ENCODE measurements at regions not wholly inside any gene's neighbourhood (a gene's known extent, or its start where the extent isn't known, plus 50 kb on each side); places are given as distances from the start of the nearest gene placed in this dataset.

GRCh38 chr17:34151102-34151501 is 104.0 kb upstream of the CCL2 start:
- no peak for DNase-seq (ENCODE audit: low read depth in 3 of 3, low spot score in 2 of 3)

- no peak for DNase-seq (ENCODE audit: low read depth in 3 of 3, low spot score in 2 of 3)
Measured at GRCh38 chr17:34153991-34154390, 101.1 kb upstream of the CCL2 start.

GRCh38 chr17:34154961-34155730 is 99.9 kb upstream of the CCL2 start:
- no peak for DNase-seq (ENCODE audit: low read depth in 3 of 3, low spot score in 2 of 3)

GRCh38 chr17:34155947-34156346 is 99.1 kb upstream of the CCL2 start:
- no peak for DNase-seq (ENCODE audit: low read depth in 3 of 3, low spot score in 2 of 3)

DNA sequence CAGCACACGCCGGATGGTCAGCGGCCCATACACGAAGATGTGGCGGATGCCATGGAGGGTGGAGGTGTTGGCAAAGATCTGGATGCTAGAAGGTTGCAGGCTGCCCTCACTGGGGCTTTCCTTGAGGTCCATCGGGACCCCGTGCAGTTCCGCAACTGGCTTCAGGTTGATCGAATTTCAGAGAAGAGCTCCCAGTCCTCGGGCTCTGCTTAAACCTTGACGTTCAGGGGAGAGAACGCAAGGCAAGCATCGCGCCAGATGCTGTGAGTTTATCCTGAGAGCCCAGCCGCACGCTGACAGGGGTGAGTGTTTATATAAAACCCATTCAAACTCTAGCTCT is 98.7 kb upstream of the CCL2 start:
- DNase-seq (ENCODE audit: low read depth in 3 of 3, low spot score in 2 of 3): no peak

DNA sequence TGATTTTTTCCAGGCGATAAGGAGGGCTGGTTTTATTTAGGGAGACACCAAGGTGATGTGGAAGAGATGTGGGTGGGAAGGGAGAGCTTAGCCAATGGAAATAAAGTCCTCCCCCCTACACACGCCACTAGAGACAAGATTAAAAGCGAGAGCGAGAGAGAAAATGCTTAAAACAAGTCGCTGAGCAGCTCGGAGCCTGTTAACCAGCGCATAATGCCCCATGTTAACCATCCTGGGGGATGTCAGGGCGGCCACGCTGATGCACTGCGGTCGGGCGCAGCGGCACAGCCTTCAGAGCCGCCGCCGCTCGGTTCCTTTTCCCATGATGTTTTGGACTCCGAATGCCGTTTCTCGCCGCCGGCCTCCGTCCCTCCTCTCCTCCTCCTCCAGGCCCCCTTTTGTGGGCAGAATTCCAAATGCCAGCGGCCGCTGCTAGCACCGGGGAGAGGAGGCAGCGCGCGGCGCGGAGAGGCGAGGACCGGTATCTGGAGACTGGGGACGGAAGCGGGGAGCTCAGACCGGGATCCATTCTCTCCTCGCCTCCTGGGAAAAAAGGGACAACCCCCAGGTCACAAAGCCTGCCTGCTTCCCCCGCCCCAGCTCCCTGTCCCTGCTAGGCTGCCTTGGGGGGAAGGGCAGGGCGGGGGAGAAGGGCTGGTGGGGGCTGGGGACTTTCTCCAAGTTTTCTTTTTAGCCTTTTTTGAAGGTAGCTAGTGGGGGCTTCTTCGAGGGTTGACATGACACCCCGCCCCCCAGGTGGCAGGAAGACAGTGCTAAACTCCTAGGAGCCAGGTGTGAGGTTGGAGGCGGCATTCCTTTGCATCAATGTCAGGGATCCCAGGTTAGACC is 98.1 kb upstream of the CCL2 start:
- no peak for DNase-seq (ENCODE audit: low read depth in 3 of 3, low spot score in 2 of 3)

DNA sequence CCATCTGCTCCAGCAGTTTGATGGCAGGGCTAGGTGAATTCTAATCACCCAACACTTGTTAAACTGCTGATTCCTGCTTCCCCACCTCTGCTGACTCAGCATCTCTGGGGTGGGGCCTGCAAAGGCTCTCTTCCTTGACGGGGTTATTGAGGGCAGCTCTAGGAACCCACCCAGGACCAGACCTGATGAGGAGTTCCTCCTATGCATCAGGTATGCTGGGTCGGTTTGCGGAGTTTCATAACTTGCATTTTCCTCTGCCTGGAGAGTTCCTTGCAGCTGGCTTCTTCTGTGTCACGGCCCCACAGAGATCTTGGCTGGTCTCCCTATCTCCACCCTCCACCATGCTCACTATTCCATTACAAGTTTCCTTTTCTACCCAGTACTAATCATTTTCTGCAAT is 93.4 kb upstream of the CCL2 start:
- DNase-seq (ENCODE audit: low read depth in 3 of 3, low spot score in 2 of 3): no peak

GRCh38 chr17:34163123-34163522 is 92.0 kb upstream of the CCL2 start:
- no peak for DNase-seq (ENCODE audit: low read depth in 3 of 3, low spot score in 2 of 3)

GRCh38 chr17:34163646-34164045 is 91.4 kb upstream of the CCL2 start:
- no peak for DNase-seq (ENCODE audit: low read depth in 3 of 3, low spot score in 2 of 3)

GRCh38 chr17:34164837-34165236 is 90.2 kb upstream of the CCL2 start:
- DNase-seq (ENCODE audit: low read depth in 3 of 3, low spot score in 2 of 3): no peak

GRCh38 chr17:34166352-34166751 is 88.7 kb upstream of the CCL2 start:
- no peak for DNase-seq (ENCODE audit: low read depth in 3 of 3, low spot score in 2 of 3)

GRCh38 chr17:34167354-34167753 is 87.7 kb upstream of the CCL2 start:
- DNase-seq (ENCODE audit: low read depth in 3 of 3, low spot score in 2 of 3): no peak

- no peak for DNase-seq (ENCODE audit: low read depth in 3 of 3, low spot score in 2 of 3)
Measured at GRCh38 chr17:34168989-34169388, 86.1 kb upstream of the CCL2 start.

GRCh38 chr17:34169496-34169895 is 85.6 kb upstream of the CCL2 start:
- no peak for DNase-seq (ENCODE audit: low read depth in 3 of 3, low spot score in 2 of 3)

DNA sequence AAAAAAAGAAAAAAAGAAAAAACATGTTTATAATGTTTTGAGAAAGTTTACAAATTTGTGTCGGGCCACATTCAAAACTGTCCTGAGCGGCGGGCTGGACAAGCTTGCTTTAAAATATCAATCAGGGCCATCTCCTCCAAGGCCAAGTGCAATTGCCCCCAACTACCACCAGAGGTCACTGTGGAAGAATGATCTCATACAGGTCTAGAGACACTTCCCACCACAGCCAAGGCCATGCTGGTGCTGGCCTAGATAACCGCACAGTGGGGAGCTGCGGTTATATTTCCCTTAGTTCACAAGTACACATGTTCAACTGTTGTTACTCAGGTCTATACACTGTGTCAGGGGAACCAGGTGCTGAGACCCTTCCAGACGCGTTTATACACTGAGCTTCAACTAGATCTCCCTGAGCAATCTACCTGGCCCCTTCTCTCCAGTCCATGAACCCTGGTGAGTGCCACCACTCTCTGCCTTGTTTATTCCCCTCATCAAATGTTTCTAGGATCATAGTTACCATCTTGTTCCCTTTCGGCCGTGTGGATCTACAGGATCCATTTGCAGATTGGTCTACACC is 83.8 kb upstream of the CCL2 start:
- no peak for DNase-seq (ENCODE audit: low read depth in 3 of 3, low spot score in 2 of 3)

DNA sequence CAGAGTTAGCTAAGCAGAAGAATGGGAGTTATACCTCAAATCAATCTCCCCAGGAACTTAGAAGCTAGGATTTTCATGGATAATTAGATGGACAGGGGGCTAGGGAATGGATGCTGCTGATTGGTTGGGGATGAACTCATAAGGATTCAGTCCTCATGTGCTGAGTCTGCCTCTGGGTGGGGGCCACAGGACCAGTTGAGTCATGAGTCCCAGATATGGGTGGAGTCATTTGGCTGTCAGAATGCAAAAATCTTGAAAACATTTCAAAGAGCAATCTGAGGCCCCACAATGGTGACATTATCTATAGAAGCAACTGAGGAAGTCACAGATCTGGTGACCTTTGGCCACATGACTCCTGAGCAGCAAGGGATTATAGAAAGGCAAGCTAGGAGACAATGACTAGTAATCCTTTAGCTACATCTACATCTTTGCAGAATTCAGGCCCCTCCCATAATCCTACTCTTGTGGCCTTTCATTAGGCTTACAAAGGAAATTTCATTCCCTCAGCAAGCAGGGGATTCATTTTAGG is 82.6 kb upstream of the CCL2 start:
- DNase-seq (ENCODE audit: low read depth in 3 of 3, low spot score in 2 of 3): no peak

DNA sequence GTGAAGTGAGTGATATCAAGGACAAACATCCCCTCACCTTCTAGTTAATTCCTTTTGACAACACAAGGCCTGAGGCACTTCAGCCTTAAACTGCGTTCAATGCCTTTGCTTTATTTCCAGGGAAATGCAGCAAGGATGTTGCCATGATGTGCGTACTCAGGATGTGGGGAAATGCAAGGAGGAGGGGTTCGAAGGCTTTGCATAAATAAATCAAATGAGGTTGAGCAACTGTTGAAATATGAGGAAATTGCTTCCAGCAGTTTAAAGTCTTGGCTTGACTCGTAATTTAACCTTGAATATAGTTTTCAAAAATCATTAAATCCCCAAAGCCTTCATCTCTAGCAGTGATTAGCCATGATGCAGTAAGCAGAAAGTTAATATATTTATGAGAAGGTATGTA is 81.8 kb upstream of the CCL2 start:
- no peak for DNase-seq (ENCODE audit: low read depth in 3 of 3, low spot score in 2 of 3)

DNA sequence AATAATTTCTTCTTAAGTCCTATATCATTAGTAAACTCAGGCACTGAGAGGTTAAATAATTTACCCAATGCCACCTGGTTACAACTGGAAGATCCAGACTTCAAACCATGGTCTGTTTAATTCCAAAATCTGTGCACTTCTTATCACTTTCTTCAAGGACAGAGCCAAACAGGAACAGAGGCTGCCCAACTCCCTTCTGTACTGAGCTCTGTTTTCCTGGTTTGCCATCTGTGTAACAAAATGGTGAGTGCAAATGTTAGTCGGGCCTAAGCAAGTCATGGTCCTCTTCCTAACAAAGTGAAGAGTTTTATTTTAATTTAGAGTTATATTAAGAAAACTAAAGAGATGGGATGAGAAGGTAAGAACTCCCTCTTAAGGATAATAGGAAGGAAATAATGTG is 80.6 kb upstream of the CCL2 start:
- no peak for DNase-seq (ENCODE audit: low read depth in 3 of 3, low spot score in 2 of 3)

GRCh38 chr17:34176440-34176839 is 78.6 kb upstream of the CCL2 start:
- no peak for DNase-seq (ENCODE audit: low read depth in 3 of 3, low spot score in 2 of 3)

GRCh38 chr17:34177642-34178041 is 77.4 kb upstream of the CCL2 start:
- no peak for DNase-seq (ENCODE audit: low read depth in 3 of 3, low spot score in 2 of 3)

DNA sequence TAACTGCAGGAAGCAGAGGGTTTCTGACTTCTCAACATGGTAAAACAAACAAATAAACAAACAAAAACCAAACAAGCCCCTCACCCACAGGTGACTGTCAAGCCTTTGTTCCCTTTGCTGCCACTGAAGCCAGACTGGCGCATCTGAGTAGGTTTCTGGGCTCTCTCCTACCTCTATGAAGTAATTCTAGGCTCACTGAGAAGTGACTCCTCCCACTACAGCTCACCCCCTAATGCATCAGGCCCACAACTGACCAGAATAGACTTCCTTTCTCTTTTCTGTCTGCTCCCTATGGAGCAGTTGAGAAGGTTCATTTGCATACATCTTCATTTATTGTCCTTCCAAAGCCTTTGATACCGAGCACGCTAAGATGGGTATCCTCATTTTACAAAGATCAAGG is 77.0 kb upstream of the CCL2 start:
- no peak for DNase-seq (ENCODE audit: low read depth in 3 of 3, low spot score in 2 of 3)

All from right renal cortex interstitium (tissue), 3 donors.